Caco-2 (cell line): ENCODE measurements at regions not wholly inside any gene's neighbourhood (a gene's known extent, or its start where the extent isn't known, plus 50 kb on each side); places are given as distances from the start of the nearest gene placed in this dataset.

Experiments
- BruUV-seq: library from RNA; stranded (reverse); fragments of 400-500 nt; replicated peaks from 2 replicates; lab custom pipeline; 2021; lab: Mats Ljungman, UMichigan
- CTCF ChIA-PET: fragments of 300-600 bp; sonication (Branson Sonifier 250); formaldehyde crosslinking; loops from one replicate; lab custom pipeline; 2022; ENCODE audit warnings: antibody characterized with exemption; lab: Charles Lee
- POLR2A ChIA-PET: fragments of 300-600 bp; sonication (Branson Sonifier 250); formaldehyde crosslinking; loops from one replicate; lab custom pipeline; 2022; ENCODE audit warnings: antibody characterized with exemption; lab: Charles Lee
- DNase-seq, 2 experiments: peaks; one replicate each; pipeline versions ENCODE4 v3.0.0 to v3.0.0-alpha.2; 2020 to 2022
- H3K27me3 ChIP-seq: replicated peaks from 2 replicates; pipeline ENCODE4 v1.6.0; 2011; ENCODE audit warnings: low read length; ENCODE audit not compliant: control insufficient read depth, insufficient read depth
- H3K36me3 ChIP-seq: 2 replicates; pipeline ENCODE4 v1.5.1; 2011; ENCODE audit warnings: low read length; ENCODE audit not compliant: control insufficient read depth, insufficient read depth
- H3K4me1 ChIP-seq: fragments of 250-450 bp; sonication (Bioruptor Pico); 2 replicates; pipeline ENCODE4 v1.5.1; 2020; ENCODE audit warnings: mild to moderate bottlenecking
- H3K4me3 ChIP-seq: 2 replicates; pipeline ENCODE4 v1.5.1; 2011; ENCODE audit warnings: low read depth, mild to moderate bottlenecking, control low read depth, low read length
- H3K9me3 ChIP-seq: fragments of 250-450 bp; sonication (Bioruptor Pico); 2 replicates; pipeline ENCODE4 v1.5.1; 2020; ENCODE audit warnings: mild to moderate bottlenecking, moderate library complexity
- H3K27ac Mint-ChIP-seq: one replicate; pipeline ENCODE4 v1.8.0; 2022; ENCODE audit warnings: mixed read lengths; ENCODE audit not compliant: unreplicated experiment
- H3K27me3 Mint-ChIP-seq: one replicate; pipeline ENCODE4 v1.8.0; 2022; ENCODE audit warnings: mixed read lengths; ENCODE audit not compliant: insufficient read depth, unreplicated experiment
- H3K36me3 Mint-ChIP-seq: one replicate; pipeline ENCODE4 v1.8.0; 2022; ENCODE audit warnings: mild to moderate bottlenecking, mixed read lengths; ENCODE audit not compliant: insufficient read depth, unreplicated experiment
- H3K4me1 Mint-ChIP-seq: one replicate; pipeline ENCODE4 v1.8.0; 2022; ENCODE audit warnings: low read depth, mixed read lengths; ENCODE audit not compliant: unreplicated experiment
- H3K4me3 Mint-ChIP-seq: one replicate; pipeline ENCODE4 v1.8.0; 2022; ENCODE audit warnings: mild to moderate bottlenecking, moderate library complexity, mixed read lengths; ENCODE audit not compliant: unreplicated experiment
- H3K9me3 Mint-ChIP-seq: one replicate; pipeline ENCODE4 v1.8.0; 2022; ENCODE audit warnings: mixed read lengths; ENCODE audit not compliant: unreplicated experiment
- CTCF ChIP-seq, 2 experiments: fragments of 200-600 bp in 1 of 2; IDR thresholded peaks; 1 replicate in 1 of 2; 2 replicates in 1 of 2; pipeline versions ENCODE4 v1.5.1 to v1.8.0; 2011 to 2022; ENCODE audit warnings: antibody characterized with exemption in 1 of 2, control low read depth in 1 of 2, inconsistent platforms in 1 of 2, low read depth in 1 of 2, low read length in 1 of 2, mild to moderate bottlenecking in 1 of 2, moderate library complexity in 1 of 2; ENCODE audit not compliant: insufficient read depth in 1 of 2, severe bottlenecking in 1 of 2, unreplicated experiment in 1 of 2
- intact Hi-C: fragments of 100-400 bp; cut with micrococcal nuclease; formaldehyde crosslinking; loops from one replicate; pipeline ENCODE4 v1.10.0; 2022; ENCODE audit not compliant: unreplicated experiment

- Histone ChIP-seq H3K4me3 (no peak overlapping the region), H3K9me3 (no peaks in the 10 kb centered on the region), H3K27me3 (no peaks in the 10 kb centered on the region), H3K4me1 (peaks cover 49% of the 10 kb centered on the region), H3K36me3 (no peaks in the 10 kb centered on the region)
- CTCF ChIA-PET, result no interaction called here
- H3K36me3 Mint-ChIP-seq, result no peaks in the 10 kb centered on the region
- no peak for DNase-seq
- peaks cover 29% of the 10 kb centered on the region for H3K4me1 Mint-ChIP-seq
- peak overlapping the region; percentile 28 for H3K27ac Mint-ChIP-seq
- no peak for TF ChIP-seq CTCF (IDR thresholded peaks at IDR 0.05; ENCODE audit: insufficient read depth in 1 of 2, low read depth in 1 of 2, low read length in 1 of 2, severe bottlenecking in 1 of 2, unreplicated experiment in 1 of 2)
- H3K4me3 Mint-ChIP-seq, result no peak overlapping the region
- POLR2A ChIA-PET, result no interaction called here
- intact Hi-C loops, result no loop called here
- no TSS peak for BruUV-seq
- H3K9me3 Mint-ChIP-seq, result no peaks in the 10 kb centered on the region
- no peaks in the 10 kb centered on the region for H3K27me3 Mint-ChIP-seq
Measured at GRCh38 chrX:69103539-69103938, 61.7 kb downstream of the PJA1 start.

GRCh38 chrX:69102612-69103194 is 62.5 kb downstream of the PJA1 start:
- intact Hi-C loops, result no loop called here
- Mint-ChIP-seq H3K4me1 (peaks cover 23% of the 10 kb centered on the region), H3K27me3 (no peaks in the 10 kb centered on the region), H3K27ac (peak overlapping the region; percentile 82), H3K9me3 (no peaks in the 10 kb centered on the region), H3K4me3 (no peak overlapping the region), H3K36me3 (no peaks in the 10 kb centered on the region)
- Histone ChIP-seq H3K9me3 (no peaks in the 10 kb centered on the region), H3K4me1 (peaks cover 41% of the 10 kb centered on the region), H3K27me3 (no peaks in the 10 kb centered on the region), H3K4me3 (no peak overlapping the region), H3K36me3 (no peaks in the 10 kb centered on the region)
- TF ChIP-seq CTCF (IDR thresholded peaks at IDR 0.05; ENCODE audit: insufficient read depth in 1 of 2, low read depth in 1 of 2, low read length in 1 of 2, severe bottlenecking in 1 of 2, unreplicated experiment in 1 of 2), result no peak
- CTCF ChIA-PET, result no interaction called here
- BruUV-seq, result no TSS peak
- POLR2A ChIA-PET, result interaction anchor here (0.6 kb wide), 1 partner anchor 1268 kb away, joined by 3 read pairs; no protein-coding TSS in a partner anchor
- no peak for DNase-seq

GRCh38 chrX:69101683-69102251 is 63.5 kb downstream of the PJA1 start:
- ChIA-PET POLR2A (no interaction called here), CTCF (no interaction called here)
- no peak for DNase-seq
- BruUV-seq, result no TSS peak
- Histone ChIP-seq H3K9me3 (no peaks in the 10 kb centered on the region), H3K36me3 (no peaks in the 10 kb centered on the region), H3K4me3 (no peak overlapping the region), H3K27me3 (no peaks in the 10 kb centered on the region), H3K4me1 (peaks cover 34% of the 10 kb centered on the region)
- H3K27ac Mint-ChIP-seq, result peak overlapping the region; percentile 82
- no peaks in the 10 kb centered on the region for H3K36me3 Mint-ChIP-seq
- intact Hi-C loops, result no loop called here
- no peaks in the 10 kb centered on the region for H3K9me3 Mint-ChIP-seq
- H3K4me3 Mint-ChIP-seq, result no peak overlapping the region
- no peaks in the 10 kb centered on the region for H3K27me3 Mint-ChIP-seq
- H3K4me1 Mint-ChIP-seq, result peaks cover 19% of the 10 kb centered on the region
- TF ChIP-seq CTCF (IDR thresholded peaks at IDR 0.05; ENCODE audit: insufficient read depth in 1 of 2, low read depth in 1 of 2, low read length in 1 of 2, severe bottlenecking in 1 of 2, unreplicated experiment in 1 of 2), result no peak
